ENCODE measurements at regions not wholly inside any gene's neighbourhood (a gene's known extent, or its start where the extent isn't known, plus 50 kb on each side); places are given as distances from the start of the nearest gene placed in this dataset.
"Not testable (repeated sequence)": the region's sequence is repeated elsewhere in the genome, so short reads cannot be mapped to it uniquely, and the experiment has no call there.

- H4K91ac ChIP-seq (ENCODE audit: low read length); H2BK15ac ChIP-seq (ENCODE audit: low read depth, poor library complexity, severe bottlenecking); H4K8ac ChIP-seq (ENCODE audit: low read length); H2BK120ac ChIP-seq (ENCODE audit: low read depth, low read length); H3K36me3 ChIP-seq (ENCODE audit: control insufficient read depth in 1 of 2, insufficient read depth in 2 of 2, low read depth in 1 of 2, low read length in 2 of 2); H3K9me3 ChIP-seq (ENCODE audit: control insufficient read depth, low read length); H3K27ac ChIP-seq (ENCODE audit: low read length, poor library complexity, severe bottlenecking); H3K4me2 ChIP-seq (ENCODE audit: low read length, poor library complexity, severe bottlenecking); DNase-seq; H3K18ac ChIP-seq (ENCODE audit: low read depth in 1 of 2, low read length in 2 of 2); H2BK12ac ChIP-seq (ENCODE audit: low read length in 2 of 2); H3K4ac ChIP-seq (ENCODE audit: low read depth in 1 of 2, low read length in 2 of 2); H3K27me3 ChIP-seq (ENCODE audit: control insufficient read depth in 1 of 2, insufficient read depth in 1 of 2, low read length in 2 of 2); H3K9ac ChIP-seq (ENCODE audit: low read length); H3K79me1 ChIP-seq (replicated peaks; ENCODE audit: low read length, poor library complexity, severe bottlenecking); H2BK5ac ChIP-seq (ENCODE audit: low read depth, low read length, poor library complexity, severe bottlenecking); H3K4me3 ChIP-seq (ENCODE audit: insufficient read depth in 1 of 2, low read depth in 1 of 2, low read length in 2 of 2); H3K23ac ChIP-seq (ENCODE audit: low read length in 2 of 2); H2AK5ac ChIP-seq (ENCODE audit: low read length, severe bottlenecking); H3K14ac ChIP-seq (ENCODE audit: low read length in 2 of 2); H3K4me1 ChIP-seq (ENCODE audit: control insufficient read depth, insufficient read depth, low read depth, low read length); H2AFZ ChIP-seq (ENCODE audit: low read depth, low read length): not testable (repeated sequence)
- 72% methylated on average over 12 of the region's 13 CpGs for WGBS
Observed at GRCh38 chr20:29883514-29884219, 1373.8 kb upstream of the DEFB115 start.

GRCh38 chr20:29884322-29884721, 1373.1 kb upstream of the DEFB115 start:
- not testable (repeated sequence) for H3K4me2 ChIP-seq (ENCODE audit: low read length, poor library complexity, severe bottlenecking); H3K9me3 ChIP-seq (ENCODE audit: control insufficient read depth, low read length); H2AK5ac ChIP-seq (ENCODE audit: low read length, severe bottlenecking); H3K4me1 ChIP-seq (ENCODE audit: control insufficient read depth, insufficient read depth, low read depth, low read length); H2BK5ac ChIP-seq (ENCODE audit: low read depth, low read length, poor library complexity, severe bottlenecking); H3K23ac ChIP-seq (ENCODE audit: low read length in 2 of 2); H2BK15ac ChIP-seq (ENCODE audit: low read depth, poor library complexity, severe bottlenecking); H2BK120ac ChIP-seq (ENCODE audit: low read depth, low read length); H2BK12ac ChIP-seq (ENCODE audit: low read length in 2 of 2); H3K27ac ChIP-seq (ENCODE audit: low read length, poor library complexity, severe bottlenecking); H3K27me3 ChIP-seq (ENCODE audit: control insufficient read depth in 1 of 2, insufficient read depth in 1 of 2, low read length in 2 of 2); H4K8ac ChIP-seq (ENCODE audit: low read length); H3K79me1 ChIP-seq (replicated peaks; ENCODE audit: low read length, poor library complexity, severe bottlenecking); H3K14ac ChIP-seq (ENCODE audit: low read length in 2 of 2); H3K36me3 ChIP-seq (ENCODE audit: control insufficient read depth in 1 of 2, insufficient read depth in 2 of 2, low read depth in 1 of 2, low read length in 2 of 2); DNase-seq; H3K4me3 ChIP-seq (ENCODE audit: insufficient read depth in 1 of 2, low read depth in 1 of 2, low read length in 2 of 2); H3K18ac ChIP-seq (ENCODE audit: low read depth in 1 of 2, low read length in 2 of 2); H3K4ac ChIP-seq (ENCODE audit: low read depth in 1 of 2, low read length in 2 of 2); H3K9ac ChIP-seq (ENCODE audit: low read length); H2AFZ ChIP-seq (ENCODE audit: low read depth, low read length); H4K91ac ChIP-seq (ENCODE audit: low read length)
- 83% methylated on average over 2 of the region's 3 CpGs for WGBS

- H4K8ac ChIP-seq (ENCODE audit: low read length) = not testable (repeated sequence)
Observed at GRCh38 chr20:29885282-29886185, 1371.9 kb upstream of the DEFB115 start.

GRCh38 chr20:29891555-29891954, 1365.9 kb upstream of the DEFB115 start:
- not testable (repeated sequence) for H3K27ac ChIP-seq (ENCODE audit: low read length, poor library complexity, severe bottlenecking); H2BK120ac ChIP-seq (ENCODE audit: low read depth, low read length); H2AK5ac ChIP-seq (ENCODE audit: low read length, severe bottlenecking); H2BK15ac ChIP-seq (ENCODE audit: low read depth, poor library complexity, severe bottlenecking); DNase-seq; H3K4me3 ChIP-seq (ENCODE audit: insufficient read depth in 1 of 2, low read depth in 1 of 2, low read length in 2 of 2); H3K23ac ChIP-seq (ENCODE audit: low read length in 2 of 2); H3K18ac ChIP-seq (ENCODE audit: low read depth in 1 of 2, low read length in 2 of 2); H4K91ac ChIP-seq (ENCODE audit: low read length); H4K8ac ChIP-seq (ENCODE audit: low read length); H3K9me3 ChIP-seq (ENCODE audit: control insufficient read depth, low read length); H3K4ac ChIP-seq (ENCODE audit: low read depth in 1 of 2, low read length in 2 of 2); H3K79me1 ChIP-seq (replicated peaks; ENCODE audit: low read length, poor library complexity, severe bottlenecking); H3K4me2 ChIP-seq (ENCODE audit: low read length, poor library complexity, severe bottlenecking); H2BK12ac ChIP-seq (ENCODE audit: low read length in 2 of 2); H3K14ac ChIP-seq (ENCODE audit: low read length in 2 of 2); H2BK5ac ChIP-seq (ENCODE audit: low read depth, low read length, poor library complexity, severe bottlenecking); H3K36me3 ChIP-seq (ENCODE audit: control insufficient read depth in 1 of 2, insufficient read depth in 2 of 2, low read depth in 1 of 2, low read length in 2 of 2); H2AFZ ChIP-seq (ENCODE audit: low read depth, low read length); H3K9ac ChIP-seq (ENCODE audit: low read length); H3K4me1 ChIP-seq (ENCODE audit: control insufficient read depth, insufficient read depth, low read depth, low read length); H3K27me3 ChIP-seq (ENCODE audit: control insufficient read depth in 1 of 2, insufficient read depth in 1 of 2, low read length in 2 of 2)
- WGBS = 85% methylated on average over 5 of the region's 5 CpGs

More at GRCh38 chr20:29885282-29886185, 1371.9 kb upstream of the DEFB115 start:
- not testable (repeated sequence) for H2AK5ac ChIP-seq (ENCODE audit: low read length, severe bottlenecking); H3K4me2 ChIP-seq (ENCODE audit: low read length, poor library complexity, severe bottlenecking); H3K4ac ChIP-seq (ENCODE audit: low read depth in 1 of 2, low read length in 2 of 2); H2BK120ac ChIP-seq (ENCODE audit: low read depth, low read length); H2BK5ac ChIP-seq (ENCODE audit: low read depth, low read length, poor library complexity, severe bottlenecking); H3K36me3 ChIP-seq (ENCODE audit: control insufficient read depth in 1 of 2, insufficient read depth in 2 of 2, low read depth in 1 of 2, low read length in 2 of 2); H3K18ac ChIP-seq (ENCODE audit: low read depth in 1 of 2, low read length in 2 of 2); H3K9me3 ChIP-seq (ENCODE audit: control insufficient read depth, low read length); H3K79me1 ChIP-seq (replicated peaks; ENCODE audit: low read length, poor library complexity, severe bottlenecking); H3K4me1 ChIP-seq (ENCODE audit: control insufficient read depth, insufficient read depth, low read depth, low read length); H2BK15ac ChIP-seq (ENCODE audit: low read depth, poor library complexity, severe bottlenecking); H3K14ac ChIP-seq (ENCODE audit: low read length in 2 of 2); H3K27ac ChIP-seq (ENCODE audit: low read length, poor library complexity, severe bottlenecking); H3K23ac ChIP-seq (ENCODE audit: low read length in 2 of 2); H4K91ac ChIP-seq (ENCODE audit: low read length); H2BK12ac ChIP-seq (ENCODE audit: low read length in 2 of 2); H2AFZ ChIP-seq (ENCODE audit: low read depth, low read length); DNase-seq; H3K4me3 ChIP-seq (ENCODE audit: insufficient read depth in 1 of 2, low read depth in 1 of 2, low read length in 2 of 2); H3K27me3 ChIP-seq (ENCODE audit: control insufficient read depth in 1 of 2, insufficient read depth in 1 of 2, low read length in 2 of 2); H3K9ac ChIP-seq (ENCODE audit: low read length)
- WGBS = 30% methylated on average over 2 of the region's 3 CpGs
